ENCODE measurements at regions not wholly inside any gene's neighbourhood (a gene's known extent, or its start where the extent isn't known, plus 50 kb on each side); places are given as distances from the start of the nearest gene placed in this dataset.

GRCh38 chr13:57424379-57424778, 207.2 kb upstream of the PCDH17 start:
- no peak for DNase-seq
- no peak for ATAC-seq (ENCODE audit: poor library complexity)
- intact Hi-C loops (cut with DNase I) = no loop called here

GRCh38 chr13:57425531-57425930, 206.0 kb upstream of the PCDH17 start:
- intact Hi-C loops (cut with DNase I) = no loop called here
- DNase-seq = no peak
- no peak for ATAC-seq (ENCODE audit: poor library complexity)

- intact Hi-C loops (cut with DNase I) = no loop called here
- no peak for DNase-seq
- ATAC-seq (ENCODE audit: poor library complexity) = no peak
These were observed 194.0 kb upstream of the PCDH17 start for GRCh38 chr13:57437587-57437986.

- ATAC-seq (ENCODE audit: poor library complexity) = no peak
- intact Hi-C loops (cut with DNase I) = no loop called here
- DNase-seq = no peak
These were observed 193.5 kb upstream of the PCDH17 start for GRCh38 chr13:57438072-57438471.

GRCh38 chr13:57443494-57443893, 188.1 kb upstream of the PCDH17 start:
- DNase-seq (no peak), ATAC-seq (ENCODE audit: poor library complexity) (no peak)
- intact Hi-C loops (cut with DNase I) = no loop called here

GRCh38 chr13:57450356-57450755, 181.2 kb upstream of the PCDH17 start:
- intact Hi-C loops (cut with DNase I) = no loop called here
- ATAC-seq (ENCODE audit: poor library complexity) = no peak
- DNase-seq = no peak

GRCh38 chr13:57452228-57452627, 179.3 kb upstream of the PCDH17 start:
- intact Hi-C loops (cut with DNase I) = no loop called here
- DNase-seq = no peak
- ATAC-seq (ENCODE audit: poor library complexity) = no peak

GRCh38 chr13:57470491-57470890, 161.1 kb upstream of the PCDH17 start:
- DNase-seq (no peak), ATAC-seq (ENCODE audit: poor library complexity) (no peak)
- intact Hi-C loops (cut with DNase I) = no loop called here

GRCh38 chr13:57491318-57491717, 140.2 kb upstream of the PCDH17 start:
- intact Hi-C loops (cut with DNase I) = no loop called here
- no peak for ATAC-seq (ENCODE audit: poor library complexity)
- DNase-seq = no peak

GRCh38 chr13:57507752-57508463, 123.6 kb upstream of the PCDH17 start:
- DNase-seq (no peak), ATAC-seq (ENCODE audit: poor library complexity) (no peak)
- intact Hi-C loops (cut with DNase I) = no loop called here

GRCh38 chr13:57511603-57512002, 119.9 kb upstream of the PCDH17 start:
- intact Hi-C loops (cut with DNase I) = no loop called here
- ATAC-seq (ENCODE audit: poor library complexity) (no peak), DNase-seq (no peak)

- no peak for DNase-seq
- no peak for ATAC-seq (ENCODE audit: poor library complexity)
- intact Hi-C loops (cut with DNase I) = no loop called here
These were observed 104.3 kb upstream of the PCDH17 start for GRCh38 chr13:57527114-57527735.

- no peak for DNase-seq
- intact Hi-C loops (cut with DNase I) = no loop called here
- no peak for ATAC-seq (ENCODE audit: poor library complexity)
These were observed 100.3 kb upstream of the PCDH17 start for GRCh38 chr13:57531256-57531655.

- no peak for ATAC-seq (ENCODE audit: poor library complexity)
- no peak for DNase-seq
- intact Hi-C loops (cut with DNase I) = no loop called here
These were observed 84.6 kb upstream of the PCDH17 start for GRCh38 chr13:57546942-57547341.

- ATAC-seq (ENCODE audit: poor library complexity) (no peak), DNase-seq (no peak)
- intact Hi-C loops (cut with DNase I) = no loop called here
These were observed 79.1 kb upstream of the PCDH17 start for GRCh38 chr13:57552437-57552836.

- intact Hi-C loops (cut with DNase I) = no loop called here
- DNase-seq = no peak
- ATAC-seq (ENCODE audit: poor library complexity) = no peak
These were observed 77.6 kb upstream of the PCDH17 start for GRCh38 chr13:57553932-57554331.

GRCh38 chr13:57558051-57558467, 73.5 kb upstream of the PCDH17 start:
- DNase-seq (no peak), ATAC-seq (ENCODE audit: poor library complexity) (no peak)
- intact Hi-C loops (cut with DNase I) = no loop called here

GRCh38 chr13:57568865-57569264, 62.7 kb upstream of the PCDH17 start:
- ATAC-seq (ENCODE audit: poor library complexity) (no peak), DNase-seq (no peak)
- intact Hi-C loops (cut with DNase I) = no loop called here

- intact Hi-C loops (cut with DNase I) = no loop called here
- ATAC-seq (ENCODE audit: poor library complexity) (no peak), DNase-seq (no peak)
These were observed 61.6 kb upstream of the PCDH17 start for GRCh38 chr13:57569986-57570385.

Data from Right ventricle myocardium superior (tissue), 1 donor.